A549 (cell line): ENCODE measurements at regions not wholly inside any gene's neighbourhood (a gene's known extent, or its start where the extent isn't known, plus 50 kb on each side); places are given as distances from the start of the nearest gene placed in this dataset.
A peak's percentile ranks its signal among the peaks of the same experiment; 100 is the strongest.

Experiments used
- BHLHE40 ChIP-seq: IDR thresholded peaks from 2 replicates; pipeline ENCODE4 v1.6.1; 2012; ENCODE audit warnings: low read depth, low read length, inconsistent platforms
- CBX8 ChIP-seq: fragments of 200-600 bp; sonication (generic); IDR thresholded peaks from 2 replicates; pipeline ENCODE4 v1.6.1; 2016
- CEBPB ChIP-seq, 2 experiments: fragments of >200 bp in 1 of 2; sonication (Bioruptor Twin) in 1 of 2; formaldehyde crosslinking in 1 of 2; IDR thresholded peaks; 2 replicates each; pipeline ENCODE4 v1.6.1; 2012 to 2016
- CHD2 ChIP-seq: fragments of 150-350 bp; IDR thresholded peaks from 2 replicates; pipeline ENCODE4 v1.6.1; 2014; ENCODE audit warnings: low read length; ENCODE audit not compliant: partially characterized antibody
- CHD4 ChIP-seq: fragments of 200-600 bp; sonication (generic); IDR thresholded peaks from 2 replicates; pipeline ENCODE4 v1.6.1; 2016; ENCODE audit warnings: antibody characterized with exemption, mild to moderate bottlenecking, borderline replicate concordance
- EHMT2 ChIP-seq: fragments of 200-600 bp; sonication (generic); IDR thresholded peaks from 2 replicates; pipeline ENCODE4 v1.6.1; 2016; ENCODE audit warnings: antibody characterized with exemption, low read depth, mild to moderate bottlenecking, moderate library complexity
- EP300 ChIP-seq, 2 experiments: fragments of >200 bp; sonication (Bioruptor Twin); formaldehyde crosslinking; IDR thresholded peaks; 2 replicates in 1 of 2; 3 replicates in 1 of 2; pipeline ENCODE4 v1.6.1; 2016 to 2017
- ESRRA ChIP-seq: fragments of 150-350 bp; IDR thresholded peaks from 2 replicates; pipeline ENCODE4 v1.6.1; 2014; ENCODE audit warnings: mild to moderate bottlenecking, low read length, borderline replicate concordance
- FOSB ChIP-seq: fragments of 250-450 bp; sonication (Bioruptor Pico); IDR thresholded peaks from 2 replicates; pipeline ENCODE4 v1.5.0; 2020; ENCODE audit warnings: mild to moderate bottlenecking, moderate library complexity
- FOSL2 ChIP-seq, 2 experiments: fragments of 450-650 bp in 1 of 2; fragments of >200 bp in 1 of 2; sonication (Bioruptor Twin) in 1 of 2; formaldehyde crosslinking; IDR thresholded peaks; 2 replicates each; pipeline versions ENCODE4 v1.5.0 to v1.6.1; 2016 to 2020; ENCODE audit warnings: mild to moderate bottlenecking in 1 of 2, moderate library complexity in 1 of 2
- FOXS1 ChIP-seq: fragments of 250-450 bp; sonication (Bioruptor Pico); IDR thresholded peaks from 2 replicates; pipeline ENCODE4 v1.5.0; 2020; ENCODE audit warnings: mild to moderate bottlenecking, moderate library complexity
- GATA3 ChIP-seq: IDR thresholded peaks from 2 replicates; pipeline ENCODE4 v1.6.1; 2012; ENCODE audit warnings: borderline replicate concordance
- HDAC2 ChIP-seq: fragments of 200-600 bp; sonication (generic); IDR thresholded peaks from 2 replicates; pipeline ENCODE4 v1.6.1; 2016
- HEYL ChIP-seq: fragments of 250-450 bp; sonication (Bioruptor Pico); IDR thresholded peaks from 2 replicates; pipeline ENCODE4 v1.8.0; 2021; ENCODE audit warnings: mild to moderate bottlenecking, moderate library complexity
- HOXA7 ChIP-seq: fragments of 250-450 bp; sonication (Bioruptor Pico); IDR thresholded peaks from 2 replicates; pipeline ENCODE4 v1.5.0; 2020; ENCODE audit warnings: mild to moderate bottlenecking, moderate library complexity
- HOXB13 ChIP-seq: fragments of 250-450 bp; sonication (Bioruptor Pico); IDR thresholded peaks from 2 replicates; pipeline ENCODE4 v1.5.0; 2020; ENCODE audit warnings: low read depth, mild to moderate bottlenecking, moderate library complexity
- HOXB5 ChIP-seq: fragments of 250-450 bp; sonication (Bioruptor Pico); IDR thresholded peaks from 2 replicates; pipeline ENCODE4 v1.5.0; 2020; ENCODE audit warnings: mild to moderate bottlenecking, moderate library complexity
- JUN ChIP-seq, 2 experiments: fragments of >200 bp; sonication (Bioruptor Twin); formaldehyde crosslinking; IDR thresholded peaks; 2 replicates in 1 of 2; 3 replicates in 1 of 2; pipeline ENCODE4 v1.6.1; 2016 to 2017
- JUNB ChIP-seq: fragments of >200 bp; sonication (Bioruptor Twin); formaldehyde crosslinking; IDR thresholded peaks from 2 replicates; pipeline ENCODE4 v1.6.1; 2016
- KDM1A ChIP-seq: fragments of 200-600 bp; sonication (generic); IDR thresholded peaks from 2 replicates; pipeline ENCODE4 v1.6.1; 2016; ENCODE audit warnings: low read depth, mild to moderate bottlenecking
- KDM5A ChIP-seq: fragments of 200-600 bp; sonication (generic); IDR thresholded peaks from 2 replicates; pipeline ENCODE4 v1.6.1; 2016; ENCODE audit warnings: antibody characterized with exemption, mild to moderate bottlenecking
- NFE2L2 ChIP-seq: fragments of 150-350 bp; conservative IDR thresholded peaks from 2 replicates; pipeline ENCODE4 v1.6.1; 2014; ENCODE audit warnings: low read length
- NPAS2 ChIP-seq: fragments of 250-450 bp; sonication (Bioruptor Pico); IDR thresholded peaks from 2 replicates; pipeline ENCODE4 v1.8.0; 2022; ENCODE audit warnings: mild to moderate bottlenecking, moderate library complexity, borderline replicate concordance
- NR3C1 ChIP-seq: fragments of >200 bp; sonication (Bioruptor Twin); formaldehyde crosslinking; IDR thresholded peaks from 3 replicates; pipeline ENCODE4 v1.6.1; 2017
- PHF8 ChIP-seq: fragments of 200-600 bp; sonication (generic); IDR thresholded peaks from 2 replicates; pipeline ENCODE4 v1.6.1; 2016; ENCODE audit warnings: low read depth, mild to moderate bottlenecking, antibody characterized with exemption, moderate library complexity, borderline replicate concordance
- POLR2AphosphoS2 ChIP-seq: conservative IDR thresholded peaks from 2 replicates; pipeline ENCODE4 v1.6.1; 2012; ENCODE audit warnings: low read length, improper control_type of control experiment, inconsistent platforms
- RAD21 ChIP-seq, 2 experiments: fragments of >200 bp in 1 of 2; sonication (Bioruptor Twin) in 1 of 2; formaldehyde crosslinking in 1 of 2; IDR thresholded peaks in 1 of 2; conservative IDR thresholded peaks in 1 of 2; 2 replicates in 1 of 2; 3 replicates in 1 of 2; pipeline ENCODE4 v1.6.1; 2012 to 2018; ENCODE audit warnings: inconsistent platforms in 1 of 2
- RARB ChIP-seq: fragments of 250-450 bp; sonication (Bioruptor Pico); IDR thresholded peaks from 2 replicates; pipeline ENCODE4 v1.8.0; 2021; ENCODE audit warnings: mild to moderate bottlenecking, moderate library complexity
- RCOR1 ChIP-seq: fragments of 150-350 bp; IDR thresholded peaks from 2 replicates; pipeline ENCODE4 v1.6.1; 2014; ENCODE audit warnings: antibody characterized with exemption, low read length, low read depth
- RFX5 ChIP-seq: fragments of 450-650 bp; IDR thresholded peaks from 2 replicates; pipeline ENCODE4 v1.7.1; 2014; ENCODE audit warnings: antibody characterized with exemption, mild to moderate bottlenecking, moderate library complexity
- SMC3 ChIP-seq: fragments of >200 bp; sonication (Bioruptor Twin); formaldehyde crosslinking; IDR thresholded peaks from 3 replicates; pipeline ENCODE4 v1.6.1; 2018; ENCODE audit warnings: inconsistent platforms
- SREBF2 ChIP-seq: fragments of 450-650 bp; IDR thresholded peaks from 2 replicates; pipeline ENCODE4 v1.6.1; 2014; ENCODE audit warnings: mild to moderate bottlenecking, moderate library complexity
- ZFP36 ChIP-seq: fragments of 450-650 bp; IDR thresholded peaks from 2 replicates; pipeline ENCODE4 v1.6.1; 2014; ENCODE audit warnings: borderline replicate concordance; ENCODE audit not compliant: partially characterized antibody
- ZNF302 ChIP-seq: fragments of 250-450 bp; sonication (Bioruptor Pico); IDR thresholded peaks from 2 replicates; pipeline ENCODE4 v1.9.0; 2021; ENCODE audit warnings: inconsistent platforms, mild to moderate bottlenecking, moderate library complexity
- TF ChIP-seq, protein P1 (sequence below): IDR thresholded peaks from 2 replicates; pipeline ENCODE4 v1.6.1; 2012; ENCODE audit warnings: low read depth, borderline replicate concordance
- TF ChIP-seq, protein P2 (sequence below): IDR thresholded peaks from 2 replicates; pipeline ENCODE4 v1.6.1; 2012
- TF ChIP-seq, protein P3 (sequence below): fragments of 150-350 bp; IDR thresholded peaks from 2 replicates; pipeline ENCODE4 v1.6.1; 2014; ENCODE audit warnings: low read depth, mild to moderate bottlenecking, low read length
- TF ChIP-seq, protein P4 (sequence below): fragments of 250-450 bp; sonication (Bioruptor Pico); IDR thresholded peaks from 2 replicates; pipeline ENCODE4 v1.5.0; 2020; ENCODE audit warnings: low read depth, mild to moderate bottlenecking, moderate library complexity
- TF ChIP-seq, protein P5 (sequence below): IDR thresholded peaks from 2 replicates; pipeline ENCODE4 v1.6.1; 2012
- TF ChIP-seq, protein P6 (sequence below): fragments of >200 bp; sonication (Bioruptor Twin); formaldehyde crosslinking; IDR thresholded peaks from 3 replicates; pipeline ENCODE4 v1.6.1; 2016

DNA sequence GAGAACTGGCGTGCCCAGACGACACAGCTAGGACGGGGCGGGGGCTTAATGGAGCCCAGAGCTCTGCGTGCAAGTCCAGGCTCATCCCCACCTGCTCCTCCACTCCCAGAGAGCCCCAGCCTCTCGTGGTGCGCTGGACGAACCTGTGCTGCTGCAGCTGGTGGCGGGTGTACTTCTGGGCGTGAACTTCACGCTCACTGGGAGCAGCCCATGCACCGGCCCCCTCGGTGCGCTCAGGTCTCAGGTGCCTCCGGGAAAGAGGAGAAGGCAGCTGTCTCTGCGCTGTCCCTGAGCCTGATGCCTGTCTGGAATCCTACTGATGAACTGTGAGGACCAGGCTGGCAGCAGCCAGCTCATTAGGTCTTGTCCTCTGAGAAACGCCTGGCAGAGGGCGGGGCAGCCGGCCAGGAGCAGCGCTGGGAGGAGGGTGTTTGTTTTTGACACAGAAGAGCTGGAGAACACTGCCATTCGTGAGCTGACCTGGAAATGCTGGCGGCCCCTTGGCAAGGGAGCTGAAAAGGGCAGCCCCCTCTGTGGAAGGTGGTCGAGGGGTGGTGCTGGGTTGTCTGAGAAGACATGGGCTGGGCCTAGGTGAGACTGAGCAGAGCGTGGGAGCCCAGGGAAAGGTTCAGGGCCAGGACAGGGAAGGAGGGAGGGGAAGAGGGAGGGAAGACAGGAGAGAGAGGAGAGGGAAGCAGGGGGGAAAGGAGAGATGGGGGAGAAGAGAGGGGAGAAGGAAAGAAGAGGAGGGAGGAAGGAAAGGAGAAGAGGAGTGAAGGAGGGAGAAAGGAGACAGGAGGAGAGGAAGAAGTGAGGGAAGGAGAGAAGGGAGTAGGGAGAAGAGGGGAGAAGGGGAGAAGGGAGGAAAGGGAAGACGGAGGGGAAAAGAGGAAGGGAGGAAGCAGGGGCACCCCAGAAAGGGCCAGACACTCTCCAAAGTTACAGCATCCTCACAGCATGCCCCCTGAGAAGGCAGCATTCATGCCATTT is 53.5 kb upstream of the TNS3 start (continued):
- TF ChIP-seq ESRRA (no peak), HOXB5 (CRISPR knock-in tag) (0 out of 2 replicates have a peak, but pooled peaks have one; percentile 23), CEBPB (IDR thresholded peaks at IDR 0.05) (no peak), JUNB (no peak), RAD21 (conservative IDR thresholded peaks at IDR 0.05 in 1 of 2, IDR thresholded peaks at IDR 0.05 in 1 of 2) (no peak; a peak in 1 of 5 replicates), HEYL (CRISPR knock-in tag) (no peak), KDM5A (no peak), NFE2L2 (no peak), CHD2 (no peak), NPAS2 (no peak), FOSL2 (IDR thresholded peaks at IDR 0.05) (no peak), FOSL2 (CRISPR knock-in tag; IDR thresholded peaks at IDR 0.05) (no peak), CHD4 (no peak), RFX5 (no peak), RCOR1 (no peak), PHF8 (no peak), EP300 (IDR thresholded peaks at IDR 0.05) (no peak), ZNF302 (CRISPR knock-in tag) (no peak), KDM1A (no peak), EHMT2 (no peak), POLR2AphosphoS2 (no peak), NR3C1 (no peak), CBX8 (no peak), HOXA7 (CRISPR knock-in tag) (no peak), ZFP36 (no peak), JUN (IDR thresholded peaks at IDR 0.05) (peak; percentile 45 to 58; a peak in 4 of 5 replicates), HDAC2 (no peak), SMC3 (peak; percentile 24; the same call in 2 of the 3 replicates), SREBF2 (no peak), BHLHE40 (no peak), HOXB13 (CRISPR knock-in tag) (peak; percentile 32; the same call in 1 of the 2 replicates), GATA3 (no peak), FOSB (no peak), FOXS1 (no peak), RARB (CRISPR knock-in tag) (no peak)
- TF ChIP-seq, protein P1, sequence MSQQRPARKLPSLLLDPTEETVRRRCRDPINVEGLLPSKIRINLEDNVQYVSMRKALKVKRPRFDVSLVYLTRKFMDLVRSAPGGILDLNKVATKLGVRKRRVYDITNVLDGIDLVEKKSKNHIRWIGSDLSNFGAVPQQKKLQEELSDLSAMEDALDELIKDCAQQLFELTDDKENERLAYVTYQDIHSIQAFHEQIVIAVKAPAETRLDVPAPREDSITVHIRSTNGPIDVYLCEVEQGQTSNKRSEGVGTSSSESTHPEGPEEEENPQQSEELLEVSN: peak; percentile 32; the same call in 1 of the 2 replicates
- TF ChIP-seq, protein P2, sequence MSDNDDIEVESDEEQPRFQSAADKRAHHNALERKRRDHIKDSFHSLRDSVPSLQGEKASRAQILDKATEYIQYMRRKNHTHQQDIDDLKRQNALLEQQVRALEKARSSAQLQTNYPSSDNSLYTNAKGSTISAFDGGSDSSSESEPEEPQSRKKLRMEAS: peak; percentile 48; the same call in 1 of the 2 replicates
- TF ChIP-seq, protein P3, sequence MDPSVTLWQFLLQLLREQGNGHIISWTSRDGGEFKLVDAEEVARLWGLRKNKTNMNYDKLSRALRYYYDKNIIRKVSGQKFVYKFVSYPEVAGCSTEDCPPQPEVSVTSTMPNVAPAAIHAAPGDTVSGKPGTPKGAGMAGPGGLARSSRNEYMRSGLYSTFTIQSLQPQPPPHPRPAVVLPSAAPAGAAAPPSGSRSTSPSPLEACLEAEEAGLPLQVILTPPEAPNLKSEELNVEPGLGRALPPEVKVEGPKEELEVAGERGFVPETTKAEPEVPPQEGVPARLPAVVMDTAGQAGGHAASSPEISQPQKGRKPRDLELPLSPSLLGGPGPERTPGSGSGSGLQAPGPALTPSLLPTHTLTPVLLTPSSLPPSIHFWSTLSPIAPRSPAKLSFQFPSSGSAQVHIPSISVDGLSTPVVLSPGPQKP: no peak
- TF ChIP-seq, protein P4, sequence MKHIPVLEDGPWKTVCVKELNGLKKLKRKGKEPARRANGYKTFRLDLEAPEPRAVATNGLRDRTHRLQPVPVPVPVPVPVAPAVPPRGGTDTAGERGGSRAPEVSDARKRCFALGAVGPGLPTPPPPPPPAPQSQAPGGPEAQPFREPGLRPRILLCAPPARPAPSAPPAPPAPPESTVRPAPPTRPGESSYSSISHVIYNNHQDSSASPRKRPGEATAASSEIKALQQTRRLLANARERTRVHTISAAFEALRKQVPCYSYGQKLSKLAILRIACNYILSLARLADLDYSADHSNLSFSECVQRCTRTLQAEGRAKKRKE (CRISPR knock-in tag): no peak
- TF ChIP-seq, protein P5, sequence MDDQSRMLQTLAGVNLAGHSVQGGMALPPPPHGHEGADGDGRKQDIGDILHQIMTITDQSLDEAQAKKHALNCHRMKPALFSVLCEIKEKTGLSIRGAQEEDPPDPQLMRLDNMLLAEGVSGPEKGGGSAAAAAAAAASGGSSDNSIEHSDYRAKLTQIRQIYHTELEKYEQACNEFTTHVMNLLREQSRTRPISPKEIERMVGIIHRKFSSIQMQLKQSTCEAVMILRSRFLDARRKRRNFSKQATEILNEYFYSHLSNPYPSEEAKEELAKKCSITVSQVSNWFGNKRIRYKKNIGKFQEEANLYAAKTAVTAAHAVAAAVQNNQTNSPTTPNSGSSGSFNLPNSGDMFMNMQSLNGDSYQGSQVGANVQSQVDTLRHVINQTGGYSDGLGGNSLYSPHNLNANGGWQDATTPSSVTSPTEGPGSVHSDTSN: no peak; the same call in 1 of the 2 replicates
- TF ChIP-seq, protein P6, sequence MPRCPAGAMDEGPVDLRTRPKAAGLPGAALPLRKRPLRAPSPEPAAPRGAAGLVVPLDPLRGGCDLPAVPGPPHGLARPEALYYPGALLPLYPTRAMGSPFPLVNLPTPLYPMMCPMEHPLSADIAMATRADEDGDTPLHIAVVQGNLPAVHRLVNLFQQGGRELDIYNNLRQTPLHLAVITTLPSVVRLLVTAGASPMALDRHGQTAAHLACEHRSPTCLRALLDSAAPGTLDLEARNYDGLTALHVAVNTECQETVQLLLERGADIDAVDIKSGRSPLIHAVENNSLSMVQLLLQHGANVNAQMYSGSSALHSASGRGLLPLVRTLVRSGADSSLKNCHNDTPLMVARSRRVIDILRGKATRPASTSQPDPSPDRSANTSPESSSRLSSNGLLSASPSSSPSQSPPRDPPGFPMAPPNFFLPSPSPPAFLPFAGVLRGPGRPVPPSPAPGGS: no peak
